ENCODE measurements at regions not wholly inside any gene's neighbourhood (a gene's known extent, or its start where the extent isn't known, plus 50 kb on each side); places are given as distances from the start of the nearest gene placed in this dataset.
A peak's percentile ranks its signal among the peaks of the same experiment; 100 is the strongest.

GRCh38 chr1:14100919-14101318 lies 400.9 kb downstream of the PRDM2 start:
- DNase-seq (ENCODE audit: low spot score), result no peak

GRCh38 chr1:14102180-14102579 lies 402.2 kb downstream of the PRDM2 start:
- no peak for DNase-seq (ENCODE audit: low spot score)

GRCh38 chr1:14103878-14104430 lies 404.0 kb downstream of the PRDM2 start:
- no peak for DNase-seq (ENCODE audit: low spot score)

GRCh38 chr1:14106126-14106525 lies 406.1 kb downstream of the PRDM2 start:
- no peak for DNase-seq (ENCODE audit: low spot score)

- DNase-seq (ENCODE audit: low spot score), result no peak
These were observed 406.8 kb downstream of the PRDM2 start for GRCh38 chr1:14106679-14107313.

GRCh38 chr1:14108356-14109275 lies 408.6 kb downstream of the PRDM2 start:
- DNase-seq (ENCODE audit: low spot score), result no peak

GRCh38 chr1:14109276-14109635 lies 409.3 kb downstream of the PRDM2 start:
- DNase-seq (ENCODE audit: low spot score), result no peak

GRCh38 chr1:14110040-14110439 lies 410.1 kb downstream of the PRDM2 start:
- DNase-seq (ENCODE audit: low spot score), result no peak

- DNase-seq (ENCODE audit: low spot score), result no peak
These were observed 411.1 kb downstream of the PRDM2 start for GRCh38 chr1:14111121-14111520.

- DNase-seq (ENCODE audit: low spot score), result no peak
These were observed 412.6 kb downstream of the PRDM2 start for GRCh38 chr1:14112613-14113012.

- DNase-seq (ENCODE audit: low spot score), result no peak
These were observed 413.3 kb downstream of the PRDM2 start for GRCh38 chr1:14113271-14113670.

- peak; percentile 34 for DNase-seq (ENCODE audit: low spot score)
These were observed 414.0 kb downstream of the PRDM2 start for GRCh38 chr1:14113841-14114567.

GRCh38 chr1:14115976-14116375 lies 416.0 kb downstream of the PRDM2 start:
- no peak for DNase-seq (ENCODE audit: low spot score)

GRCh38 chr1:14117700-14118099 lies 417.7 kb downstream of the PRDM2 start:
- DNase-seq (ENCODE audit: low spot score), result no peak

GRCh38 chr1:14118691-14119485 lies 418.9 kb downstream of the PRDM2 start:
- no peak for DNase-seq (ENCODE audit: low spot score)

GRCh38 chr1:14120895-14121294 lies 420.9 kb downstream of the PRDM2 start:
- no peak for DNase-seq (ENCODE audit: low spot score)

- DNase-seq (ENCODE audit: low spot score), result no peak
These were observed 428.1 kb downstream of the PRDM2 start for GRCh38 chr1:14128096-14128495.

- no peak for DNase-seq (ENCODE audit: low spot score)
These were observed 429.0 kb downstream of the PRDM2 start for GRCh38 chr1:14129009-14129408.

GRCh38 chr1:14135070-14135469 lies 435.1 kb downstream of the PRDM2 start:
- no peak for DNase-seq (ENCODE audit: low spot score)

- DNase-seq (ENCODE audit: low spot score), result no peak
These were observed 436.3 kb downstream of the PRDM2 start for GRCh38 chr1:14136152-14136763.

GRCh38 chr1:14136881-14137280 lies 436.9 kb downstream of the PRDM2 start:
- DNase-seq (ENCODE audit: low spot score), result no peak
